ENCODE measurements at regions not wholly inside any gene's neighbourhood (a gene's known extent, or its start where the extent isn't known, plus 50 kb on each side); places are given as distances from the start of the nearest gene placed in this dataset.

DNA sequence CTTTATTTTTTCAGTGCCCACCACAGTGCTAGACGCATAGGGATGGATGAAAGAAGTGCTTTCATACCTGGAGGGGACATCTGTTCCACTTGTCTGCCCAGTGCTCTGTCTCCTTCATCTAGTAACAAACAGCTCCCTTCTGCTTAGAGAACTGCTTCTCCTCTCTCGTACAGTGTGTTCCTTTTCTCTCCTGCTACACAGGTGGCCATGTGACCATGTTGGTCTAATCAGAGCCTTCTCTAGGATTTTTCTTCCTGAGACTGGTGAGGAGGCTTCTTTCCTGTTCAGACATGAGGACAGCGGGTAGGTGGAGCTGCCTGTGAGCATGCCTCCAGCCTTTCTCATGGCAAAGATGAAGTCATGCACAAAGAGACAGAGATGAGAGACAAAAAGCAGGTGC, 182.7 kb downstream of the TMEM132E start:
- H3K27ac ChIP-seq (ENCODE audit: extremely low read length, insufficient read depth, low read length), result no peak overlapping the region
- no peaks in the 10 kb centered on the region for H3K79me2 ChIP-seq (ENCODE audit: insufficient read depth, low read length)
- no peak overlapping the region for H3K4me3 ChIP-seq (replicated peaks in 1 of 3; ENCODE audit: insufficient read depth in 1 of 3, low read depth in 2 of 3, low read length in 3 of 3)
- no peak overlapping the region for H3K4me2 ChIP-seq (ENCODE audit: low read depth, low read length)
- no peaks in the 10 kb centered on the region for H3K36me3 ChIP-seq (replicated peaks in 1 of 2; ENCODE audit: control insufficient read depth in 1 of 2, insufficient read depth in 2 of 2, low read length in 2 of 2)
- FAIRE-seq, result no peak
- TF ChIP-seq, protein P1, sequence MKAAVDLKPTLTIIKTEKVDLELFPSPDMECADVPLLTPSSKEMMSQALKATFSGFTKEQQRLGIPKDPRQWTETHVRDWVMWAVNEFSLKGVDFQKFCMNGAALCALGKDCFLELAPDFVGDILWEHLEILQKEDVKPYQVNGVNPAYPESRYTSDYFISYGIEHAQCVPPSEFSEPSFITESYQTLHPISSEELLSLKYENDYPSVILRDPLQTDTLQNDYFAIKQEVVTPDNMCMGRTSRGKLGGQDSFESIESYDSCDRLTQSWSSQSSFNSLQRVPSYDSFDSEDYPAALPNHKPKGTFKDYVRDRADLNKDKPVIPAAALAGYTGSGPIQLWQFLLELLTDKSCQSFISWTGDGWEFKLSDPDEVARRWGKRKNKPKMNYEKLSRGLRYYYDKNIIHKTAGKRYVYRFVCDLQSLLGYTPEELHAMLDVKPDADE (CRISPR knock-in tag; IDR thresholded peaks at IDR 0.05), result no peak
- TF ChIP-seq XRCC5 (optimal IDR thresholded peaks at IDR 0.05; ENCODE audit: low read length), result no peak
- TF ChIP-seq XBP1 (CRISPR knock-in tag; IDR thresholded peaks at IDR 0.05), result no peak
- no peak for TF ChIP-seq NFKB2 (CRISPR knock-in tag; IDR thresholded peaks at IDR 0.05; ENCODE audit: borderline replicate concordance)
- TF ChIP-seq ATF3 (CRISPR knock-in tag; IDR thresholded peaks at IDR 0.05), result no peak
- no peak for TF ChIP-seq ZNF513 (CRISPR knock-in tag; conservative IDR thresholded peaks at IDR 0.05)
- TF ChIP-seq ZNF10 (CRISPR knock-in tag; IDR thresholded peaks at IDR 0.05; ENCODE audit: borderline replicate concordance, low read depth), result no peak
- no peak for TF ChIP-seq NR2F1 (CRISPR knock-in tag; IDR thresholded peaks at IDR 0.05)
- no peak for TF ChIP-seq MED8 (CRISPR knock-in tag; IDR thresholded peaks at IDR 0.05; ENCODE audit: insufficient replicate concordance)
- TF ChIP-seq, protein P2, sequence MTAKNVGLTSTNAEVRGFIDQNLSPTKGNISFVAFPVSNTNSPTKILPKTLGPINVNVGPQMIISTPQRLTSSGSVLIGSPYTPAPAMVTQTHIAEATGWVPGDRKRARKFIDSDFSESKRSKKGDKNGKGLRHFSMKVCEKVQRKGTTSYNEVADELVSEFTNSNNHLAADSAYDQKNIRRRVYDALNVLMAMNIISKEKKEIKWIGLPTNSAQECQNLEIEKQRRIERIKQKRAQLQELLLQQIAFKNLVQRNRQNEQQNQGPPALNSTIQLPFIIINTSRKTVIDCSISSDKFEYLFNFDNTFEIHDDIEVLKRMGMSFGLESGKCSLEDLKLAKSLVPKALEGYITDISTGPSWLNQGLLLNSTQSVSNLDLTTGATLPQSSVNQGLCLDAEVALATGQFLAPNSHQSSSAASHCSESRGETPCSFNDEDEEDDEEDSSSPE (CRISPR knock-in tag; IDR thresholded peaks at IDR 0.05), result no peak
- TF ChIP-seq ZFP90 (CRISPR knock-in tag; IDR thresholded peaks at IDR 0.05; ENCODE audit: borderline replicate concordance), result no peak
- no peak for TF ChIP-seq PITX1 (CRISPR knock-in tag; IDR thresholded peaks at IDR 0.05)
- TF ChIP-seq DDIT3 (CRISPR knock-in tag; IDR thresholded peaks at IDR 0.05), result no peak
- TF ChIP-seq ZNF331 (CRISPR knock-in tag; IDR thresholded peaks at IDR 0.05), result no peak
- no peak for TF ChIP-seq RORA (CRISPR knock-in tag; IDR thresholded peaks at IDR 0.05)
- no peak for TF ChIP-seq HOXA3 (CRISPR knock-in tag; IDR thresholded peaks at IDR 0.05)
- TF ChIP-seq ZNF720 (CRISPR knock-in tag; IDR thresholded peaks at IDR 0.05), result no peak
- TF ChIP-seq ZNF562 (CRISPR knock-in tag; IDR thresholded peaks at IDR 0.05; ENCODE audit: borderline replicate concordance), result no peak
- no peak for TF ChIP-seq KAT8 (CRISPR knock-in tag; IDR thresholded peaks at IDR 0.05)
- BruUV-seq (replicated peaks), result no TSS peak
- H2AFZ ChIP-seq (ENCODE audit: low read length), result no peak overlapping the region
- H3K9me3 ChIP-seq (ENCODE audit: low read length), result no peaks in the 10 kb centered on the region
- ChIA-PET POLR2A (no interaction called here), CTCF (ENCODE audit: low intra/inter-chr PET ratio, low total read pairs) (no interaction called here)
- H3K4me1 ChIP-seq (ENCODE audit: insufficient read depth, low read length), result no peaks in the 10 kb centered on the region
- DNase-seq (ENCODE audit: low spot score), result no peak
- WGBS (ENCODE audit: low lambda C conversion rate), result 0% methylated on average over 3 of the region's 3 CpGs
- no peaks in the 10 kb centered on the region for H4K20me1 ChIP-seq (ENCODE audit: insufficient read depth, low read length)
- no peak for ATAC-seq
- intact Hi-C loops (cut with micrococcal nuclease; ENCODE audit: unreplicated experiment), result no loop called here
- in situ Hi-C loops (cut with HindIII; ENCODE audit: extremely low pct_ligation_motif_present, low pct_unique_long_range_greater_than_20kb), result no loop called here
- no peak overlapping the region for H3K9ac ChIP-seq (ENCODE audit: insufficient read depth, low read depth, low read length)
- no peaks in the 10 kb centered on the region for H3K27me3 ChIP-seq (ENCODE audit: control insufficient read depth in 1 of 2, insufficient read depth in 2 of 2, low read length in 2 of 2)
